DMS79 treated with DMSO at 0.1 percent for 48 hours (cell line): ENCODE measurements at regions not wholly inside any gene's neighbourhood (a gene's known extent, or its start where the extent isn't known, plus 50 kb on each side); places are given as distances from the start of the nearest gene placed in this dataset.

Experiments used
- DNase-seq: peaks from one replicate; lab custom pipeline; 2025; lab: John Stamatoyannopoulos, UW

- DNase-seq: no peak
Observed at GRCh38 chr16:73569266-73569980, 521.5 kb upstream of the ZFHX3 start.

- no peak for DNase-seq
Observed at GRCh38 chr16:73568769-73569168, 520.8 kb upstream of the ZFHX3 start.

GRCh38 chr16:73565925-73566324, 518.0 kb upstream of the ZFHX3 start:
- DNase-seq: no peak

GRCh38 chr16:73565263-73565662, 517.3 kb upstream of the ZFHX3 start:
- DNase-seq: no peak

GRCh38 chr16:73563709-73564108, 515.8 kb upstream of the ZFHX3 start:
- DNase-seq: no peak

GRCh38 chr16:73560497-73560896, 512.6 kb upstream of the ZFHX3 start:
- DNase-seq: no peak

GRCh38 chr16:73558219-73558618, 510.3 kb upstream of the ZFHX3 start:
- no peak for DNase-seq

GRCh38 chr16:73553941-73554660, 506.2 kb upstream of the ZFHX3 start:
- DNase-seq: no peak

- no peak for DNase-seq
Observed at GRCh38 chr16:73549984-73550631, 502.2 kb upstream of the ZFHX3 start.

- no peak for DNase-seq
Observed at GRCh38 chr16:73547552-73548403, 499.9 kb upstream of the ZFHX3 start.

GRCh38 chr16:73546341-73546845, 498.5 kb upstream of the ZFHX3 start:
- DNase-seq: no peak

GRCh38 chr16:73545755-73546154, 497.8 kb upstream of the ZFHX3 start:
- no peak for DNase-seq

- DNase-seq: no peak
Observed at GRCh38 chr16:73545290-73545689, 497.4 kb upstream of the ZFHX3 start.

- DNase-seq: no peak
Observed at GRCh38 chr16:73544826-73545225, 496.9 kb upstream of the ZFHX3 start.

- DNase-seq: no peak
Observed at GRCh38 chr16:73543970-73544599, 496.2 kb upstream of the ZFHX3 start.

- DNase-seq: no peak
Observed at GRCh38 chr16:73543331-73543969, 495.5 kb upstream of the ZFHX3 start.

- no peak for DNase-seq
Observed at GRCh38 chr16:73542885-73543284, 495.0 kb upstream of the ZFHX3 start.

- DNase-seq: no peak
Observed at GRCh38 chr16:73537921-73538320, 490.0 kb upstream of the ZFHX3 start.

- DNase-seq: no peak
Observed at GRCh38 chr16:73536931-73537330, 489.0 kb upstream of the ZFHX3 start.

GRCh38 chr16:73531021-73531420, 483.1 kb upstream of the ZFHX3 start:
- no peak for DNase-seq

GRCh38 chr16:73530529-73530928, 482.6 kb upstream of the ZFHX3 start:
- no peak for DNase-seq
